GM12875 (cell line): ENCODE measurements at regions not wholly inside any gene's neighbourhood (a gene's known extent, or its start where the extent isn't known, plus 50 kb on each side); places are given as distances from the start of the nearest gene placed in this dataset.

Experiments
- H3K4me3 ChIP-seq: one replicate; pipeline ENCODE4 v1.5.1; 2011; ENCODE audit warnings: low read depth, low read length, control low read depth
- TF ChIP-seq, protein P1 (sequence below): IDR thresholded peaks from 2 replicates; pipeline ENCODE4 v1.5.1; 2011; ENCODE audit warnings: low read depth, mild to moderate bottlenecking, control low read depth, inconsistent platforms, low read length, moderate library complexity, borderline replicate concordance; ENCODE audit not compliant: insufficient read depth

DNA sequence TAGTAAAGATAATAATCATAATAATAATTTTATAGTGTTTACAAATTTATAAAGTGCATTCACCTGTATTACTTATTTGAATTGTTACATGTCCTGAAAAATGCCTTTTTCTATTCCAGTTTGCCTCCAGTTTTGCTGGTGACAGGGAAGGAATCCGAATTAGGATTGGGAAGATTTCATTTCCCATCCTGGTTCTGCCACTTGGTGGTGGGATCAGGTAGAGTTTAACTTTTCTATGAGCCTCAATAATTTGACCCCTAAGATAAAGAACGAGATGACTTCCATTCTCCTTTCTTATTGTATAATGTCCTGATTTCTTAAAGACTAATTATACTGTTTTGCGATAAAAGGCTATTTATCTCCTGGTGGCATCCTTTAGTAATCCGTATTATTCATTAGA, 1090.9 kb downstream of the RAPGEF2 start:
- TF ChIP-seq, protein P1, sequence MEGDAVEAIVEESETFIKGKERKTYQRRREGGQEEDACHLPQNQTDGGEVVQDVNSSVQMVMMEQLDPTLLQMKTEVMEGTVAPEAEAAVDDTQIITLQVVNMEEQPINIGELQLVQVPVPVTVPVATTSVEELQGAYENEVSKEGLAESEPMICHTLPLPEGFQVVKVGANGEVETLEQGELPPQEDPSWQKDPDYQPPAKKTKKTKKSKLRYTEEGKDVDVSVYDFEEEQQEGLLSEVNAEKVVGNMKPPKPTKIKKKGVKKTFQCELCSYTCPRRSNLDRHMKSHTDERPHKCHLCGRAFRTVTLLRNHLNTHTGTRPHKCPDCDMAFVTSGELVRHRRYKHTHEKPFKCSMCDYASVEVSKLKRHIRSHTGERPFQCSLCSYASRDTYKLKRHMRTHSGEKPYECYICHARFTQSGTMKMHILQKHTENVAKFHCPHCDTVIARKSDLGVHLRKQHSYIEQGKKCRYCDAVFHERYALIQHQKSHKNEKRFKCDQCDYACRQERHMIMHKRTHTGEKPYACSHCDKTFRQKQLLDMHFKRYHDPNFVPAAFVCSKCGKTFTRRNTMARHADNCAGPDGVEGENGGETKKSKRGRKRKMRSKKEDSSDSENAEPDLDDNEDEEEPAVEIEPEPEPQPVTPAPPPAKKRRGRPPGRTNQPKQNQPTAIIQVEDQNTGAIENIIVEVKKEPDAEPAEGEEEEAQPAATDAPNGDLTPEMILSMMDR: no peak

DNA sequence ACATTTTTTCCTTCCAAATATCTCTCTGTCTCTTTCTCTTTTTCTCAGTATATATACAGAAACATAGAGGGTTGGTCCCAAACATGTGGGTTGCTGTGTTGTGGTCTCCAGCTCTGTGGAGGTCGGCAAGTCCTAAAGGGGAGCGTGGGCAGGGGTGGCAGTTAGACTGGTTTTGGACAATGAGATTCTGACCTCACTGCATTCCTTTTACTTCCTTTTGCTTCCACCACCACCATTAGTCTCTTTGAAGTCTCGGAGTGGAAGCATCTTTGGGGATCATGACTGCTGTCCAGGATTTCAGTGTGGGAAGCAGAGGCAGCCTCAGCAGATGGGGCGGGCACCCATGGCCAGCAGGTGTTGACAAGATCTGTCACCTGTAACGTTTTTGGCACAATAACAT, 1091.8 kb downstream of the RAPGEF2 start:
- no peak overlapping the region for H3K4me3 ChIP-seq
- TF ChIP-seq, protein P1: no peak

More for the DNA sequence above, 1090.9 kb downstream of the RAPGEF2 start:
- H3K4me3 ChIP-seq: no peak overlapping the region

DNA sequence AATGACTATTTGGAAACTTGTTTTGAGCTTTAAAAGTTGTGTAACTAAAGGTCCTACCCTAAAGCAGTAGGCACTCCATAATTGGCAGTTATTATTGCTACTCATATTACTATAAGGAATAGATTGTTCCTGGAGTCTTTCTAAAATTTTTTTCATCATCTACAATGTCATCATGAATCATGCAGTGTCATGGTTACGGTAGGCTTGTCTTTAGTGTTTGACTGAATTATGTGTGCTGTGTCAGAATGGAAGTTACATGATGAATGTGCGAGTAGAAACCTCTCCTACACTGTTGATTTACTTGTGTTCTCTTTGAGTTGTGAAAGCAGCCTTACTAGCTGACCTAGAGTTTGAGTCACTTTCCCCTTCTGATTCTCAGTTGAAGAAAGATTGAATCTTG, 1099.9 kb downstream of the RAPGEF2 start:
- TF ChIP-seq, protein P1: no peak
- no peak overlapping the region for H3K4me3 ChIP-seq

DNA sequence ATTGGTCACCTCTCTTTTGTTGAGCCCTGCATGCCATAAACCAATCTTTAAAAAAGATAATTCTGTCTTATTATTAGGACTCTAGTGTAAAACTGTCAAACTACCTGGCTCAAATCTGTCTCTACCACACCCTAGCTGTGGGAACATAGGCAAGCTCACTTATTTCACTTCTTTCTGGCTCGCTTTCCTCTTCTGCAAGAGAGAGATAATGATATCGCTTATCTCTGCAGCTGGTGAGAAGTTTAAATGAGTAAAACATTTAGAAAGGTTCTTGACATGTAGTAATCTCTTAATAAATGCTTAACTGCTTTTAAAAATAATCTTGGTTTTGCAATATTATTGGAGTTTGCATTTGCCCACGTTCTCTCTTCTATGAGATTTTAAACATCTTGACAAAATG, 1109.2 kb downstream of the RAPGEF2 start:
- TF ChIP-seq, protein P1: no peak
- no peak overlapping the region for H3K4me3 ChIP-seq

GRCh38 chr4:160213366-160213765, 1110.5 kb downstream of the RAPGEF2 start:
- TF ChIP-seq, protein P1: no peak
- no peak overlapping the region for H3K4me3 ChIP-seq

DNA sequence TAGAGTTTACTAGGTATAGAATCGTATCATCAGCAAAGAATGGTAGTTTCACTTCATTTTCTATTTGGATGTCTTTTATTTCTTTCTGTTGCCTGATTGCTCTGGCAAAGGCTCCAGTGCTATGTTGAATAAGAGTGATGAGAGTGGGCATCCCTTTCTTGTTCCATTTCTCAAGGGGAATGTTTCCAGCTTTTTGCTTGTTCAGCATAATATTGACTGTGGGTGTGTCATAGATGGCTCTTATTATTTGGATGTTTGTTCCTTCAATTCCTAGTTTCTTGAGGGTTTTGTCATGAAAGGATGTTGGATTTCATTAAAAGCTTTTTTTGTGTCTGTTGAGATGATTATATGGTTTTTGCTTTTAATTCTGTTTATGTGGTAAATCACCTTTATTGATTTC, 1114.5 kb downstream of the RAPGEF2 start:
- no peak overlapping the region for H3K4me3 ChIP-seq
- TF ChIP-seq, protein P1: no peak

- TF ChIP-seq, protein P1: no peak
- H3K4me3 ChIP-seq: no peak overlapping the region
Measured at GRCh38 chr4:160224049-160224448, 1121.2 kb downstream of the RAPGEF2 start.
